ENCODE measurements at regions not wholly inside any gene's neighbourhood (a gene's known extent, or its start where the extent isn't known, plus 50 kb on each side); places are given as distances from the start of the nearest gene placed in this dataset.

DNA sequence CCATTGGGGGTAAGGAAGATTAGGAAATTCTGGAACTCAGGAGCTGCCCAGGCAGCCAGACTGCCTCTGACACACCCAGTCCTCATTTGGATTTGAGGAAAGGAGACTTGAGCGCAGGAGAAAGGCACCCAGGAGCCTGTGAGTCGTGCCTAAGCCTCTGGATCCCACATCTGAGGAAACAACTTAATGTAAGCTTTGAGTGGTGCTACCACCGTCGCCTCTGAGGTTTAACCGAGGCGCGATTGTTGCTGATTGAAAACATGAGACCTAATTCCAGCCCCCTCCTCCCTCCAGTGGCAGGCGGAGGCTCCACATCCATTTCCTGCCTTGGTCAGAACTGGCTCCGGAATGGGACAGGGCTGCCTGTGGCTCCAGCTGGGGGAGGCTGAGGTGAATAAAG lies 176.7 kb upstream of the PKDCC start:
- Histone ChIP-seq H3K4me2 (peak overlapping the region; percentile 77), H3K27me3 (no peaks in the 10 kb centered on the region), H3K4me1 (peaks cover 43% of the 10 kb centered on the region), H3K27ac (no peak overlapping the region), H3K36me3 (no peaks in the 10 kb centered on the region), H4K20me1 (no peaks in the 10 kb centered on the region), H3K4me3 (no peak overlapping the region), H3K9me3 (no peaks in the 10 kb centered on the region), H3K9ac (no peak overlapping the region)
- no peak for TF ChIP-seq Cebpa-rat (IDR thresholded peaks at IDR 0.05)

DNA sequence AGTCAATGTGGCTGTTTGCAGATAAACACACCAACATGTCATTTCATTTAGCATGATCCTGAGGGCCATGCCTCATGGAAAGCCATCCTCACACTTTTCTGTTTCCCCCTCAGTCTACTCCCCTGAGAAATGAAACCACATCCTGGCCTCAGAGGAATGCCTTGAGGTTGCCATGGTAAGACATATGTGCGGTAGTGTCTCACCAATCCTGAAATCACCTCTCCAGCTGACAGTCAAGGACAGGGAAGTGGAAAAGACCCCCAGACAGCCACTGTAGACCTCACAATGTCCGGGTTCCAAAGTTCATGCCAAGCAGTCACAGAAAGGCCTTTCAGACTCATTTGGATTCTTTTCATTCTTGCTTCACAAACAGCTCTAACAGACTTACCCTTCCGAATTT lies 175.2 kb upstream of the PKDCC start:
- Histone ChIP-seq H3K27me3 (no peaks in the 10 kb centered on the region), H3K4me3 (no peak overlapping the region)

DNA sequence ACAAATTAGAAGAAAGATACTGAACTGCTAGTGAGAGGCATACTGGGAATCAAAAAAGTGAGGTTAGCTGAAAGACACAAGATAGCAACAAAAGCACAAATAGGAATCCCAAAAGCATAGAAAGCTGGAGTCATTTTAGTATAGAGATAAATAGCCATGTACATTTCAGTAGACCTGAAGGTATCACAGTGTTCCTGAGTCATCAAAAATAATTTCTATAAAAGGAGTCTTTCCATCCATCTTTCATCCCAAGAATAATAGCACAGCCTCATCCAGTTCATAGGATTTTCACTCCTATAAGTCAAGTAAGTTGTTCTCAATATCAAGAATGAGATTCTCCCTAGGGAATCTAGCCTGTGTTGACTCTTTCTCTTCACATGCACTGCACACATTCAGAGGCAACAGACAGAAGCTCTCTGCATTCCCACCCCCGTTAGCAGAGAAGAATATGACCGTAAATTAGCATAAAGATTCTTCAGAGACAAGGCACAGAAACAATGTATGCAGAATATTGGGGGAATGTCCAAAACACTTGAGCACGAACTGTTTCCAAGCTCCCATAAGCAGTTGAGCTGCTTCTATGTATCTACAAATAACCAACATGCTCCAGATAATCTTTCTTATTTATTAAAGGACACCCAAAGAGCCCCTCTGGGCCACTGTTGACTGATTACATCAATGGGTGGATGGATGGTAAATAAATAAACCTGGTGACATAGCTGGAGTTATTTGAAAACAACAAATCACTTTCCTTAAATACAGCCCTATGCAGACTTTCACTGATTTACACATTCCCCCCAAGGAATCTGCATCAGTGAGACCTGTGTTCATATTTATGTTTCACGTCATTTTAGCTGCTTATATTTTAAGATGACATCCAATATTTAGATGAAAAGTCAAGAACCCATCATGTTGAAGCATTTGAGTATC lies 174.5 kb upstream of the PKDCC start:
- no peak overlapping the region for H3K4me3 ChIP-seq
- H3K4me1 ChIP-seq = peaks cover 56% of the 10 kb centered on the region
- H3K27me3 ChIP-seq = no peaks in the 10 kb centered on the region
- H4K20me1 ChIP-seq = no peaks in the 10 kb centered on the region
- H3K9me3 ChIP-seq = no peaks in the 10 kb centered on the region
- no peak overlapping the region for H3K27ac ChIP-seq
- H3K4me2 ChIP-seq = peak overlapping the region; percentile 77
- no peak for TF ChIP-seq Cebpa-rat (IDR thresholded peaks at IDR 0.05)
- H3K9ac ChIP-seq = no peak overlapping the region
- H3K36me3 ChIP-seq = no peaks in the 10 kb centered on the region

More for the DNA sequence above, 175.2 kb upstream of the PKDCC start:
- no peak overlapping the region for H3K9ac ChIP-seq
- H3K27ac ChIP-seq = no peak overlapping the region
- no peak for TF ChIP-seq Cebpa-rat (IDR thresholded peaks at IDR 0.05)
- H4K20me1 ChIP-seq = no peaks in the 10 kb centered on the region
- peak overlapping the region; percentile 77 for H3K4me2 ChIP-seq
- H3K9me3 ChIP-seq = no peaks in the 10 kb centered on the region
- H3K36me3 ChIP-seq = no peaks in the 10 kb centered on the region
- H3K4me1 ChIP-seq = peaks cover 49% of the 10 kb centered on the region

DNA sequence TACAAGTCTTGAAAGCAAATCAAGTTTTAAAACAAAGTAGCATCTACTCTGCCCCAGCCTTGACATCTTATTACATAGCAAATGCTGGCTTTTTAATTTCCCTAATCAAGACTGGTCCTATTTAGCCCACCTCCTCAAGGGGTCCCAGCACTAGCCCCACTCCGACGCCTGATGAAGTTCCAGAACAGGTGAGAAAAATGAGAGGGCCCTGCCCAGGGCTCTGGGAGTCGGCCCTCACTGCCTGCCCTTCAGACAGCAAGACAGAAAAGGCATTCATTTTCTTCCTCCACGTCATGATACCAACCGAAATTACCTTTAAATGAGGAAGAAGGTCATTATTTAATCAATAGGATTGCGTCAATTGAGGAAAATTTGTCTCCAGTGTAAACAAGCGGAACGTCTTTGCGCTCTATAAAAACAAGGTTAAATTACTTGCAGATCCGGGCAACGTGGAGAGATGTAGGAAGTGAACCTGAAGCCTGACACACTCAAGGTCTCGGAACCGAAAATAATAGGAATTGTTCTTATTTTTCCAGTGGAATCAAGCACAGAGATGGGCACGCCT lies 170.6 kb upstream of the PKDCC start:
- Histone ChIP-seq H3K4me2 (peak overlapping the region; percentile 94), H3K36me3 (no peaks in the 10 kb centered on the region), H3K4me3 (no peak overlapping the region), H4K20me1 (no peaks in the 10 kb centered on the region), H3K4me1 (peaks cover 62% of the 10 kb centered on the region), H3K9me3 (0 out of 2 replicates have a peak, but pooled peaks cover 4% of the 10 kb centered on the region), H3K27me3 (no peaks in the 10 kb centered on the region), H3K9ac (no peak overlapping the region), H3K27ac (no peak overlapping the region)
- no peak for TF ChIP-seq Cebpa-rat (IDR thresholded peaks at IDR 0.05)

DNA sequence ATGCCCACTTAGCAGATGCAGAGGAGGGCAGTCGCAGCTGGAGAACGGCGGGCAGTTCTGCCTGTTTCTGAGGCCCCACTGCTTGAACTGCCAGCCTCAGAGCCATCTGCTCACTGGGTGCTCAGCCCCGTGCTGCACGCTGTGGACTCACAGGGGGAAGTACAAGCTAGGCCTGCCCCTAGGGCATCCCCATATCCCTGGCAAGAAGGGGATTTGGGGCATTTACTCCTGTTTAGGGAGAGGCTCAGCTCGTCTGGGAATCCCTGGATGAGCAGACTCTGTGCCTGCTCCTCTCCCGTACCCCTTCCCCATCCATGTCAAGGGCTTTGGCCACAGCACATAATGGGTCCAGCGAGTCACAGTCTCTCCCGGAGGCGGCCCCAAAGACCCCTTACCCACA lies 169.8 kb upstream of the PKDCC start:
- TF ChIP-seq Cebpa-rat (IDR thresholded peaks at IDR 0.05) = no peak
- Histone ChIP-seq H3K4me2 (peak overlapping the region; percentile 94), H3K36me3 (no peaks in the 10 kb centered on the region), H3K4me3 (no peak overlapping the region), H4K20me1 (no peaks in the 10 kb centered on the region), H3K27me3 (no peaks in the 10 kb centered on the region), H3K9ac (no peak overlapping the region), H3K9me3 (0 out of 2 replicates have a peak, but pooled peaks cover 5% of the 10 kb centered on the region), H3K4me1 (peaks cover 53% of the 10 kb centered on the region), H3K27ac (no peak overlapping the region; the same call in 1 of the 2 replicates)

DNA sequence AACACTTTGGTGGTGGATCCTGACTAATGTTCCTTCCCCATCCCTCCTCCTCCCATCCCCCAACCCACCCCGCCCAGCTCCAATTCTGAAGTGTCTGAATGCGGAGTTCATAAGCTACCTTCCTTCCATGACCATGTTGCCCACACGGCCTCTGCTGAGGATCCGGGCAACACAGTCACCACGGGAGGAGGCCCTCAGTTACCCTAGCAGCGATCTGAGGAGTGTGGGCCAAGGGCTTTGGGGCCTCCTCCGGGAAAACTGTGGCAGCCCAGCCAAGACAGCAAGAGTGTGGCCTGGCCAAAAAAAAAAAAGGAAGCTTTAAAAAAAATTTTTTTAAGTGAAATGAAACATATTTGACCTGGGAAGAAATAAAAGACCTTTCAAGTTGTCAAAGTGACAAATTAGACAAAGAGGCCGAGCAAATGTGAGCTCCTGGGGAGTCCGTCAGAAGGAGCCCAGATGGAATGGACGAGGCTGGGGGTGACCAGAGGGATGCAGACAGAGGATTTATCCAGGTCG lies 169.0 kb upstream of the PKDCC start:
- Histone ChIP-seq H3K4me1 (peaks cover 46% of the 10 kb centered on the region), H4K20me1 (no peaks in the 10 kb centered on the region), H3K9me3 (0 out of 2 replicates have a peak, but pooled peaks cover 5% of the 10 kb centered on the region), H3K36me3 (no peaks in the 10 kb centered on the region), H3K4me3 (peak overlapping the region; percentile 28; the same call in 1 of the 2 replicates), H3K27ac (peak overlapping the region; percentile 30; the same call in 1 of the 2 replicates), H3K27me3 (no peaks in the 10 kb centered on the region), H3K9ac (no peak overlapping the region), H3K4me2 (peak overlapping the region; percentile 94)
- no peak for TF ChIP-seq Cebpa-rat (IDR thresholded peaks at IDR 0.05)

DNA sequence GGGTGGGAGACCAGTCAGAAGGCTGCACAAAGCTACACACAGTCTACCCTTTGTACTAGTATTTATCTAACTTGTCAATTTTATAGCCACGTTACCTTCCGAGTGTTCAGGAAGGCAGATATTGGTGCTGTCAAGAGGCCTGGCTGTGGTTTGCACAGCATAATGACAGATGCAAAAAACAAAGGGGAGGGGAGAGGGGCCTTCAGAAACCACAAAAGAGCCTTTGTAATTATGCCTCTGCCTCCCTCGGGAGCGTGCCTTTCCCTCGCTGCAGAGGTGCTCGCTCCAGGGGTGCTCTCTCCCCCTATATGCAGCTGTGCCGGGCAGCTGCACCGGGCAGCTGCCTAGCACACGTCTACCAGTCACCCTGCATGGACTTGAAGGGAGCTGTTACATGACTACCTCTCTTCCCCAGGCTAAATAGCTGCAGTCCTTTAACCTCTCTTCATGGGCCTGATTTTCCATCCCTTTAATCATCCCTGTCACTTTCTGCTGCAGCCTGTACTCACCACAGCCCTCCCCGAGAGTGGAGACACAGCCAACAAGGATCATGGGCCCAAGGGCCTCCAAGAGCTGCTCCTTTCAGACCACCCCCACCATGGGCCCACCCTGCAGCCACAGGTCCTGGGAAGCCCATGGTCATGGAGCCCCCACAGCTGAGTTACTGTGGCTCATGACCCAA lies 168.4 kb upstream of the PKDCC start:
- peak overlapping the region; percentile 94 for H3K4me2 ChIP-seq
- no peaks in the 10 kb centered on the region for H4K20me1 ChIP-seq
- 0 out of 2 replicates have a peak, but pooled peaks cover 5% of the 10 kb centered on the region for H3K9me3 ChIP-seq
- TF ChIP-seq Cebpa-rat (IDR thresholded peaks at IDR 0.05) = no peak
- no peaks in the 10 kb centered on the region for H3K27me3 ChIP-seq
- peak overlapping the region; percentile 47; the same call in 1 of the 2 replicates for H3K9ac ChIP-seq
- peak overlapping the region; percentile 28; the same call in 1 of the 2 replicates for H3K4me3 ChIP-seq
- H3K27ac ChIP-seq = peak overlapping the region; percentile 77
- H3K36me3 ChIP-seq = no peaks in the 10 kb centered on the region
- H3K4me1 ChIP-seq = peaks cover 44% of the 10 kb centered on the region

DNA sequence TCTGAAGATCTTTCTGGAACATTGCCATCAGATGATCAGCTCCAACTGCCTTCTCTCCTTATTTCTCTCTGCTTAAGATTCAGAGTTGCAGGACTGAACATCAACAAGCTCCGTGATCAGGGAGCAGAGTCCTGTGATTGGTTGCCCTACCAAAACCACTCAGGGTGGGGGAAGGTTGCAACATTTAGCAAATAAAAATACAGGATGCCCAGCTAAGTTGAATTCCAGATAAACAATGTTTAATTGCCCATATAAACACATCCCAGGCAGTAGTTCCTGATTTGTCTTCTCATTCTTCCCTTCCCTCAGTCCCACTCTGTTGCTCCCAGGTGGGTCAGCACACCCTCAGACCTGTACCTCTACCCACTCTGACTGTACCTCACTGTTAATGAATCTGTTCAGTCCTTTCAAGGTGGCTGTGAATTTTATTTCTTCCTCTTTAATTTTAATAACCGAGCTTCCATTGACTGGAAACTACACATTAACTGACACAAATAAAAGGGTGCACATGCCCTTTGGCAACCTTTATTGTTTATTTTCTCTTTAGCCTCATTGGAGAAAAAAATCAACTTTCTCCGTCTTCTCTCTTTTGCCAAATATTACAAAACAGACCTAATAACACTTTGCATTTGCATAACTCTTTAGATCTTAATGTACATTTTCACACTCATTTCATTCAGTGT lies 167.1 kb upstream of the PKDCC start:
- no peak for TF ChIP-seq Cebpa-rat (IDR thresholded peaks at IDR 0.05)

DNA sequence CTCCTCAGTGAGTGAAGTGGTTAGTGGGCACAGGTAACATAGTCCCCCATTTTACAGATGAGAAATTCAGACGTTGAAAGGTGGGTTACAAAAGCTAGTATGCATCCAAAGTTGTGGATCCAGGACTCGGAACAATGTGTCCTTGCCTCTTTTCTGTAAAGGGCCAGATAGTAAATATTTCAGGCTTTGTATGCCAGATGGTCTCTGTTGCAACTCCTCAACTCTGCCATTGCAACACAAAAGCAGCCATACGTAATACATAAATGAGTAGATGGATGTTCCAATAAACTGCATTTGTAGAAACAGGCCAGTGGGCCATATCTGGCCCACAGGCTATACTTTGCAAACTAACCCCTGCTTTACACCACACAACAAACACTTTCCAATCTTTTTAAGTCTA lies 166.6 kb upstream of the PKDCC start:
- Histone ChIP-seq H3K9ac (no peak overlapping the region), H3K9me3 (0 out of 2 replicates have a peak, but pooled peaks cover 5% of the 10 kb centered on the region), H4K20me1 (no peaks in the 10 kb centered on the region), H3K4me3 (no peak overlapping the region), H3K36me3 (no peaks in the 10 kb centered on the region), H3K4me2 (no peak overlapping the region), H3K27ac (no peak overlapping the region), H3K4me1 (peaks cover 44% of the 10 kb centered on the region), H3K27me3 (no peaks in the 10 kb centered on the region)
- TF ChIP-seq Cebpa-rat (IDR thresholded peaks at IDR 0.05) = no peak

More for the DNA sequence above, 167.1 kb upstream of the PKDCC start:
- H3K9ac ChIP-seq = no peak overlapping the region
- peak overlapping the region; percentile 94 for H3K4me2 ChIP-seq
- no peaks in the 10 kb centered on the region for H3K27me3 ChIP-seq
- 0 out of 2 replicates have a peak, but pooled peaks cover 5% of the 10 kb centered on the region for H3K9me3 ChIP-seq
- no peaks in the 10 kb centered on the region for H3K36me3 ChIP-seq
- H3K27ac ChIP-seq = peak overlapping the region; percentile 77; the same call in 1 of the 2 replicates
- H4K20me1 ChIP-seq = no peaks in the 10 kb centered on the region
- no peak overlapping the region for H3K4me3 ChIP-seq
- H3K4me1 ChIP-seq = peaks cover 44% of the 10 kb centered on the region
